GM21717 (cell line): ENCODE measurements at regions not wholly inside any gene's neighbourhood (a gene's known extent, or its start where the extent isn't known, plus 50 kb on each side); places are given as distances from the start of the nearest gene placed in this dataset.

Experiments used
- ATAC-seq: cut with Tn5 transposase; IDR thresholded peaks from one replicate; pipeline ENCODE4 v1.9.1; 2021; ENCODE audit warnings: mild to moderate bottlenecking, moderate library complexity; ENCODE audit not compliant: unreplicated experiment

DNA sequence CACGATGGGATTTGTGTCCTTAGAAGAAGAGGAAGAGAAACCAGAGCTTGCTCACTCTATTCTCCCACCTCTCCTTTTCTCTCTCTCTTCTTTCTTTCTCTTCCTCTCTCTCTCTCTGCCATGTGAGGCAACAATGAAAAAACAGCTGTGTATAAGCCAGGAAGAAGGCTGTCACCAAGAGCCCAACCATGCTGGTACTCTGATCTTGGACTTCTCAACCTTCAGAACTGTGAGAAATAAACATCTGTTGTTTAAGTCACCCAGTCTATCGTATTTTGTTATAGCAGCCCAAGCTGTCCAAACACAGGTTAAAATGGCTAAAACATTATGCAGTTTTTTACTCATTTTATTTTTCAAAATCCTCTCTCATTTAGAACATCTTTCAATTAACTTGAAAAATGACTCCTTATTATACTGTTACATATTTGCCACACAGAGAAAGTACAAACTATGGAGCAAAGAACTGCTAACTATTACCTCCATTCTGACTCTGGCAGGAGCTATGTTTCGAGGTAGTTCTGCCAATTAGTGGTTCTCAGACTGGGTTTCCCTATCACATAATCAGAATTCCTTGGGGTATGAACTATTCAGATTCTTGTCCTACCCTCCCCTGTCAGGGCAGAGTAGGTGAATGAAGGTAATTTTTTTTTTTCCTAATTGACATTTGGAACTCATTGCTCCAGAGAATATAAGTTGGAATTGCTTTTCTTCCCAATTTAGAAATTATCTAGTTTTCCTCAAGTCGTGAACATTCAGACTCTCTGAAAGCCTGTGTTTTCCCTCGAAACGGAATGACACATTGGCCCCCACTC lies 434.6 kb downstream of the ENC1 start:
- ATAC-seq = no peak

GRCh38 chr5:74201334-74202081 lies 439.0 kb downstream of the ENC1 start:
- no peak for ATAC-seq

DNA sequence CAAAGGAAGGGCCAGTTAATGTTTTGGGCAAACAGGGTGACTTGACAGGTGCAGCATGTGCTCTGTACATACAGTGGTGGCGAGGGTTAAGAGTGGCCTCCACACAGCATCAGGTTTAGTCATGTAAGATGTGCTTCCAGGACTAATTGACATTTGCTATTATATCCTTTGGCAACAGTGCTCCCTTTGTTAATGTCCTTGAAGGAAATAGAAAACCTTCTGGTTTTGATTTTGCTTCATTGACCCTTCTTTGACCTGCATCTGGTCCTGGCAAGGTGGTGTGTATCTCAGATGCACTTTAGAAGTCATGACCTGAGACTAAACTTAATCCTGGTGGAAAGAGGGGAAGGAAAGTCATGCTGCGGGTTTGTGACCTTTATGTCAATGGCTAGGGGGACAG lies 440.0 kb downstream of the ENC1 start:
- no peak for ATAC-seq

- no peak for ATAC-seq
Measured at GRCh38 chr5:74199436-74200210, 440.9 kb downstream of the ENC1 start.

- peak; percentile 57 for ATAC-seq
Measured at GRCh38 chr5:74199005-74199404, 441.5 kb downstream of the ENC1 start.

- no peak for ATAC-seq
Measured at GRCh38 chr5:74198156-74198555, 442.4 kb downstream of the ENC1 start.

DNA sequence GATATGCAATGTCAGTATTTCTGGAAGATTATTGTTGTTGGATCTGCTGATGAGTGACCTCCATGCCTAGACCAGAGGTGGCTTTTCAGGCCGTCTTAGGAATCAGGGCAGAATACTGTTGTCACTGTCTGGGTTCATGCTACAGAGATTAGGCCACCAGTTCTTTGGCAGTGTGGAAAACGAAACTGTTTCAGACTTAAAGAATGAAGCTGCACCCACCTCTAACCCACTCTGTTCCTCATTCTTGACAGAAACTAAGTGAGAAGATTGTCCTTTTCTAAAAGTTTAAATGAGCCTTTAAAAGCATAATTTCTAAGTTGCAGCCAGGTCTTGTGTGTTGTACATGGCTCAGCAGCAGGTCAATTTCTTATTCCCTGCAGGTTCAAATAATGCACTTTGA lies 444.3 kb downstream of the ENC1 start:
- peak; percentile 64 for ATAC-seq

- ATAC-seq = no peak
Measured at GRCh38 chr5:74194196-74194595, 446.3 kb downstream of the ENC1 start.

GRCh38 chr5:74192606-74193299 lies 447.8 kb downstream of the ENC1 start:
- no peak for ATAC-seq

GRCh38 chr5:74188351-74189105 lies 452.0 kb downstream of the ENC1 start:
- ATAC-seq = no peak

DNA sequence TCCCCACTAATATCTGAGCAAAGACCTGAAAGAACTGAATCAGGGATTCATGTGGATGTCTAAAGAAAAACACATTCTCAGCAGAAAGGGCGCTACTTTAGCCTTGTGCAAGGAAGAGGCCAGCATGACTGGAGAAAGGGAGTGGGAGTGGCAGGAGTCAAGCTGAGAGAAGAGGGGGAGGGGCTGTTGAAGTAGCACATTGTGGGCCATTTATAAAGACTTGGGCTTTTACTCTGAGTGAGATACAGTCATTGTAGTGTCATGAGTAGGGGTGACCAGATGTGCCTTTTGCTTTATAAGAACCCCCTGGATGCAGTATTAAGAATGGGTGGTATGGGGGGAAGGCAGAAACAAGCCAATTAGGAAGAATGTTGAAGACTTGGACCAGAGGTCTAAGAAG lies 452.8 kb downstream of the ENC1 start:
- ATAC-seq = no peak

GRCh38 chr5:74186356-74187315 lies 453.9 kb downstream of the ENC1 start:
- no peak for ATAC-seq

- ATAC-seq = no peak
Measured at GRCh38 chr5:74185599-74185998, 454.9 kb downstream of the ENC1 start.

GRCh38 chr5:74184649-74185048 lies 455.9 kb downstream of the ENC1 start:
- no peak for ATAC-seq

DNA sequence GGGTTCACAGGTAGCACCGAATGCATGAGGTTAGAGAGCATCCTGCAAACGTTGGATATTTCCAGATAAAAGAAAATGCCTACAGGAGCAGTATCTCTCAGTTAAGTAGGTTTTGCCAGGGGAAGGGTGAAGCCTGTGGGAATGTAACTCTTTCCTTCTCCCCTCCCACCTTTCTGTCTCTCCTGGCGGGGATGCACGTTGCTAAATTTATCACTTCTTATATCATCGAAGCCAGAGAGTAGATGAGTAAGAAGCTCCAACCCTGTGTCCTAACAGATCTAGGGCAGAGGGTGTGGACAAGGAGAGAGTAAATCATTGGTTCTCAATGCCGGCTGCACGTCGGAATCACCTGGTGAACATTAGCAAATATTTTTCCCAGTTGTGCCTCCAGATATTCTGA lies 457.5 kb downstream of the ENC1 start:
- no peak for ATAC-seq

DNA sequence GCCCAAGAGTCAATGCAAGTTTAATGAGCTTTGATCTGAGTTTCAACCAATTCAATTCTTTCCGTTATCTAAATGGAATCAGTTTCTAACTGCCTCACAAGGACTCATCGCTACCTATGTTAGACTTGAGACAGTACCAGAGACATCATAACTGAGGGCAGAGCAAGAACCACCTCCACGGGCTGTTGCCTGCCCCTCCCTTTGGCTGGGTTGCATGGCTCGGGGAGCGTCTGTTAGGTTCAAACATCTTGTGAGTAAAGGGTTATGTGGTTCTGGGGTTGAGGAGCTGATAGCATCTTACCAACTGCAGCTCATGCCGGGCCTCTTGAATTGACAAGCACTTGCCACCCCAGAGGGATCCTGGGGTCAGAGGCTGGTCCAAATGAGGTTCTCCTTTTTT lies 457.9 kb downstream of the ENC1 start:
- no peak for ATAC-seq

DNA sequence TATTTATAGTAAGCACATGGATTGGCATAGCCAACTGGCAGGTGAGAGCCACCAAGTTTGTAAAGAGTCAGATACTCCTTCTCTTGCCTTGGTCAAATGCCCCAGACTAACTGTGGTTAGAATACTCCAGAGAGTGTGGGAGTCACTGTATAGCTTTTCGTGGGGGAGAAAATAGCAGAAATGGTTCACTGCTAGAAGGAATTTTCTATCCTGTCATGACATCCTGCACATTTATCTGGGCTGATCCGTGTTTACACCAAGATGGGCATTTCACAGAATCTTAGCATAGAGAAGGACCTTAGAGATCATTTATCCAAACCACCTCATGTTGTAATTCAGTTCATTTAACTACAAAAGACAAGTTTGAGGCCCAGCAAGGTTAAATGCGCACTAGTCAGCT lies 460.8 kb downstream of the ENC1 start:
- ATAC-seq = no peak

GRCh38 chr5:74179179-74179578 lies 461.3 kb downstream of the ENC1 start:
- no peak for ATAC-seq

GRCh38 chr5:74177961-74178360 lies 462.6 kb downstream of the ENC1 start:
- no peak for ATAC-seq
